ENCODE measurements at regions not wholly inside any gene's neighbourhood (a gene's known extent, or its start where the extent isn't known, plus 50 kb on each side); places are given as distances from the start of the nearest gene placed in this dataset.

GRCh38 chr14:76948976-76949375 lies 79.5 kb downstream of the IRF2BPL start:
- TF ChIP-seq GABPA (IDR thresholded peaks at IDR 0.05; ENCODE audit: low read depth) = no peak
- no peak for TF ChIP-seq SPI1 (IDR thresholded peaks at IDR 0.05; ENCODE audit: borderline replicate concordance, low read depth)
- TF ChIP-seq CTCF (IDR thresholded peaks at IDR 0.05; ENCODE audit: insufficient read depth, low read length) = no peak
- H3K27ac ChIP-seq (replicated peaks) = no peak overlapping the region
- H3K27me3 ChIP-seq (ENCODE audit: insufficient read depth, poor library complexity, severe bottlenecking) = no peaks in the 10 kb centered on the region
- no peak for DNase-seq (ENCODE audit: low read depth in 1 of 2, low spot score in 1 of 2)
- H3K4me3 ChIP-seq (replicated peaks; ENCODE audit: insufficient read depth, low read length) = no peak overlapping the region

- Histone ChIP-seq H3K27ac (replicated peaks) (no peak overlapping the region), H3K4me3 (replicated peaks; ENCODE audit: insufficient read depth, low read length) (no peak overlapping the region), H3K27me3 (ENCODE audit: insufficient read depth, poor library complexity, severe bottlenecking) (no peaks in the 10 kb centered on the region)
- TF ChIP-seq GABPA (IDR thresholded peaks at IDR 0.05; ENCODE audit: low read depth) = no peak
- no peak for DNase-seq (ENCODE audit: low read depth in 1 of 2, low spot score in 1 of 2)
These were observed 80.1 kb downstream of the IRF2BPL start for GRCh38 chr14:76948213-76948947.

- DNase-seq (ENCODE audit: low read depth in 1 of 2, low spot score in 1 of 2) = no peak
These were observed 80.7 kb downstream of the IRF2BPL start for GRCh38 chr14:76947838-76948184.

GRCh38 chr14:76947078-76947837 lies 81.2 kb downstream of the IRF2BPL start:
- H3K4me3 ChIP-seq (replicated peaks; ENCODE audit: insufficient read depth, low read length) = no peak overlapping the region
- H3K27me3 ChIP-seq (ENCODE audit: insufficient read depth, poor library complexity, severe bottlenecking) = no peaks in the 10 kb centered on the region
- no peak overlapping the region for H3K27ac ChIP-seq (replicated peaks)
- DNase-seq (ENCODE audit: low read depth in 1 of 2, low spot score in 1 of 2) = peak in 1 of 2 experiments; percentile 69
- TF ChIP-seq POLR2AphosphoS5 (IDR thresholded peaks at IDR 0.05; ENCODE audit: low read depth) (no peak), SPI1 (IDR thresholded peaks at IDR 0.05; ENCODE audit: borderline replicate concordance, low read depth) (no peak), REST (IDR thresholded peaks at IDR 0.05; ENCODE audit: insufficient replicate concordance, low read depth) (no peak), GABPA (IDR thresholded peaks at IDR 0.05; ENCODE audit: low read depth) (no peak), CTCF (IDR thresholded peaks at IDR 0.05; ENCODE audit: insufficient read depth, low read length) (no peak)

More at GRCh38 chr14:76947838-76948184, 80.7 kb downstream of the IRF2BPL start:
- Histone ChIP-seq H3K4me3 (replicated peaks; ENCODE audit: insufficient read depth, low read length) (no peak overlapping the region), H3K27ac (replicated peaks) (no peak overlapping the region), H3K27me3 (ENCODE audit: insufficient read depth, poor library complexity, severe bottlenecking) (no peaks in the 10 kb centered on the region)
- TF ChIP-seq REST (IDR thresholded peaks at IDR 0.05; ENCODE audit: insufficient replicate concordance, low read depth) (no peak), POLR2AphosphoS5 (IDR thresholded peaks at IDR 0.05; ENCODE audit: low read depth) (no peak), CTCF (IDR thresholded peaks at IDR 0.05; ENCODE audit: insufficient read depth, low read length) (no peak), SPI1 (IDR thresholded peaks at IDR 0.05; ENCODE audit: borderline replicate concordance, low read depth) (no peak), GABPA (IDR thresholded peaks at IDR 0.05; ENCODE audit: low read depth) (no peak)
